PC-3 (cell line): ENCODE measurements at regions not wholly inside any gene's neighbourhood (a gene's known extent, or its start where the extent isn't known, plus 50 kb on each side); places are given as distances from the start of the nearest gene placed in this dataset.

Source experiments
- ATAC-seq: fragments of 200-7000 bp; cut with Tn5 transposase; 2 replicates; pipeline ENCODE4 v1.9.1; 2020; ENCODE audit warnings: mild to moderate bottlenecking, moderate library complexity
- BruUV-seq: library from RNA; stranded (reverse); fragments of 400-500 nt; replicated peaks from 2 replicates; lab custom pipeline; 2021; lab: Mats Ljungman, UMichigan
- CTCF ChIA-PET: fragments of 300-600 bp; sonication (Branson Sonifier 250); formaldehyde crosslinking; loops from one replicate; lab custom pipeline; 2022; ENCODE audit warnings: antibody characterized with exemption; lab: Charles Lee
- POLR2A ChIA-PET: fragments of 300-600 bp; sonication (Branson Sonifier 250); formaldehyde crosslinking; loops from one replicate; lab custom pipeline; 2022; ENCODE audit warnings: antibody characterized with exemption; ENCODE audit not compliant: unreplicated experiment; lab: Charles Lee
- DNase-seq: peaks from one replicate; pipeline ENCODE4 v3.0.0-alpha.2; 2015
- H2AFZ ChIP-seq: fragments of 300-600 bp; sonication (generic); 2 replicates; pipeline ENCODE4 v1.6.0; 2016; ENCODE audit warnings: antibody characterized with exemption, low read length
- H3F3A ChIP-seq: fragments of 300-600 bp; sonication (generic); one replicate; pipeline ENCODE4 v1.6.0; 2017; ENCODE audit warnings: antibody characterized with exemption, low read length, control low read depth, mild to moderate bottlenecking; ENCODE audit not compliant: unreplicated experiment
- H3K27ac ChIP-seq: fragments of 300-600 bp; sonication (generic); 2 replicates; pipeline ENCODE4 v1.5.1; 2016; ENCODE audit warnings: mild to moderate bottlenecking, low read length
- H3K27me3 ChIP-seq: fragments of 300-600 bp; sonication (generic); 2 replicates; pipeline ENCODE4 v1.6.1; 2016; ENCODE audit warnings: low read length, mixed read lengths
- H3K36me3 ChIP-seq: fragments of 300-600 bp; sonication (generic); 2 replicates; pipeline ENCODE4 v1.6.1; 2016; ENCODE audit warnings: low read depth, mixed run types, low read length, mixed read lengths
- H3K4me1 ChIP-seq: fragments of 300-600 bp; sonication (generic); 2 replicates; pipeline ENCODE4 v1.5.1; 2016; ENCODE audit warnings: low read length; ENCODE audit not compliant: insufficient read depth
- H3K4me2 ChIP-seq: fragments of 300-600 bp; sonication (generic); 2 replicates; pipeline ENCODE4 v1.6.0; 2016; ENCODE audit warnings: low read length
- H3K4me3 ChIP-seq: fragments of 300-600 bp; sonication (generic); 2 replicates; pipeline ENCODE4 v1.5.1; 2016; ENCODE audit warnings: mild to moderate bottlenecking, low read length, mixed read lengths
- H3K79me2 ChIP-seq: fragments of 300-600 bp; sonication (generic); 2 replicates; pipeline ENCODE4 v1.6.1; 2017; ENCODE audit warnings: low read length, mixed read lengths
- H3K9ac ChIP-seq: fragments of 300-600 bp; sonication (generic); 2 replicates; pipeline ENCODE4 v1.6.0; 2016; ENCODE audit warnings: mild to moderate bottlenecking, low read length
- H3K9me2 ChIP-seq: fragments of 300-600 bp; sonication (generic); replicated peaks from 2 replicates; pipeline ENCODE4 v1.6.1; 2016; ENCODE audit warnings: mixed run types, low read length, mixed read lengths
- H3K9me3 ChIP-seq: fragments of 300-600 bp; sonication (generic); 2 replicates; pipeline ENCODE4 v1.6.1; 2016; ENCODE audit warnings: low read length, mixed read lengths
- H4K20me1 ChIP-seq: fragments of 300-600 bp; sonication (generic); 2 replicates; pipeline ENCODE4 v1.6.1; 2016; ENCODE audit warnings: low read length, mixed read lengths
- CTCF ChIP-seq: fragments of 300-600 bp; sonication (generic); conservative IDR thresholded peaks from 2 replicates; pipeline ENCODE4 v1.5.1; 2017; ENCODE audit warnings: antibody characterized with exemption, low read depth, mild to moderate bottlenecking, low read length
- EZH2 ChIP-seq: fragments of 300-600 bp; sonication (generic); IDR thresholded peaks from one replicate; pipeline ENCODE4 v1.6.1; 2017; ENCODE audit warnings: antibody characterized with exemption, mild to moderate bottlenecking, low read length; ENCODE audit not compliant: unreplicated experiment
- EZH2phosphoT487 ChIP-seq: fragments of 300-600 bp; sonication (generic); IDR thresholded peaks from 2 replicates; pipeline ENCODE4 v1.6.1; 2018; ENCODE audit warnings: mild to moderate bottlenecking, antibody characterized with exemption, low read length, borderline replicate concordance
- intact Hi-C: fragments of 100-400 bp; cut with micrococcal nuclease; formaldehyde crosslinking; loops from 2 replicates; pipeline ENCODE4 v1.9.0; 2023

- Histone ChIP-seq H2AFZ (no peak overlapping the region), H3K4me3 (no peak overlapping the region), H3F3A (no peaks in the 10 kb centered on the region), H3K27me3 (peaks cover 29% of the 10 kb centered on the region; the same call in 1 of the 2 replicates), H3K4me2 (no peak overlapping the region), H3K79me2 (no peaks in the 10 kb centered on the region), H3K36me3 (no peaks in the 10 kb centered on the region), H3K27ac (no peak overlapping the region), H3K9me3 (no peaks in the 10 kb centered on the region), H3K9ac (no peak overlapping the region), H3K9me2 (no peaks in the 10 kb centered on the region), H3K4me1 (no peaks in the 10 kb centered on the region), H4K20me1 (no peaks in the 10 kb centered on the region)
- POLR2A ChIA-PET = no interaction called here
- intact Hi-C loops = no loop called here
- BruUV-seq = no TSS peak
- DNase-seq (no peak), ATAC-seq (no peak)
- TF ChIP-seq EZH2 (no peak), EZH2phosphoT487 (no peak), CTCF (no peak)
- CTCF ChIA-PET = no interaction called here
These were observed 81.3 kb upstream of the SPTBN1 start for GRCh38 chr2:54374591-54375364.

- Histone ChIP-seq H2AFZ (no peak overlapping the region), H3K4me2 (no peak overlapping the region), H3K9ac (no peak overlapping the region), H3K27ac (no peak overlapping the region), H3K36me3 (no peaks in the 10 kb centered on the region), H3K9me3 (no peaks in the 10 kb centered on the region), H3K4me3 (no peak overlapping the region), H4K20me1 (no peaks in the 10 kb centered on the region), H3F3A (no peaks in the 10 kb centered on the region), H3K9me2 (no peaks in the 10 kb centered on the region), H3K4me1 (no peaks in the 10 kb centered on the region), H3K27me3 (peaks cover 29% of the 10 kb centered on the region; the same call in 1 of the 2 replicates), H3K79me2 (no peaks in the 10 kb centered on the region)
- TF ChIP-seq EZH2 (no peak), EZH2phosphoT487 (no peak), CTCF (no peak)
- intact Hi-C loops = no loop called here
- no TSS peak for BruUV-seq
- DNase-seq = no peak
- POLR2A ChIA-PET = interaction anchor here (0.6 kb wide), 1 partner anchor 61 kb away, joined by 3 read pairs; no protein-coding TSS in a partner anchor
- ATAC-seq = no peak
- CTCF ChIA-PET = no interaction called here
These were observed 78.7 kb upstream of the SPTBN1 start for GRCh38 chr2:54377451-54377850.

GRCh38 chr2:54377901-54378493, 78.1 kb upstream of the SPTBN1 start:
- H3F3A ChIP-seq = no peaks in the 10 kb centered on the region
- H3K27ac ChIP-seq = no peak overlapping the region
- no peaks in the 10 kb centered on the region for H3K9me3 ChIP-seq
- no peaks in the 10 kb centered on the region for H3K36me3 ChIP-seq
- no peaks in the 10 kb centered on the region for H3K4me1 ChIP-seq
- no peak overlapping the region for H2AFZ ChIP-seq
- peaks cover 29% of the 10 kb centered on the region; the same call in 1 of the 2 replicates for H3K27me3 ChIP-seq
- no peak overlapping the region for H3K9ac ChIP-seq
- CTCF ChIA-PET = no interaction called here
- TF ChIP-seq CTCF (no peak), EZH2 (no peak), EZH2phosphoT487 (no peak)
- POLR2A ChIA-PET = no interaction called here
- H3K4me3 ChIP-seq = no peak overlapping the region
- no peak overlapping the region for H3K4me2 ChIP-seq
- DNase-seq (no peak), ATAC-seq (no peak)
- no peaks in the 10 kb centered on the region for H3K79me2 ChIP-seq
- intact Hi-C loops = no loop called here
- BruUV-seq = no TSS peak
- H4K20me1 ChIP-seq = no peaks in the 10 kb centered on the region
- H3K9me2 ChIP-seq = no peaks in the 10 kb centered on the region
